Transverse colon (tissue), 4 donors: ENCODE measurements at regions not wholly inside any gene's neighbourhood (a gene's known extent, or its start where the extent isn't known, plus 50 kb on each side); places are given as distances from the start of the nearest gene placed in this dataset.

ENCODE experiments used
- DNase-seq: peaks from one replicate; pipeline ENCODE4 v3.0.0-alpha.2; 2019
- H3K27ac ChIP-seq, 4 donors: fragments of 200-600 bp; sonication (generic); 2 replicates each; pipeline ENCODE4 v1.5.1; 2016 to 2018; ENCODE audit warnings: inconsistent platforms in 4 of 4
- H3K27me3 ChIP-seq: fragments of 200-600 bp; sonication (generic); 2 replicates; pipeline ENCODE4 v1.5.1; 2017; ENCODE audit warnings: inconsistent platforms
- H3K36me3 ChIP-seq, 4 donors: fragments of 200-600 bp; sonication (generic); 2 replicates each; pipeline ENCODE4 v1.5.1; 2017 to 2019; ENCODE audit warnings: inconsistent platforms in 4 of 4
- H3K4me1 ChIP-seq, 4 donors: fragments of 200-600 bp; sonication (generic); 2 replicates each; pipeline ENCODE4 v1.5.1; 2017 to 2020; ENCODE audit warnings: inconsistent platforms in 4 of 4
- H3K4me3 ChIP-seq, 4 donors: fragments of 200-600 bp; sonication (generic); 1 replicate in 1 of 4; 2 replicates in 3 of 4; pipeline versions ENCODE4 v1.5.1 to v1.6.1; 2017 to 2019; ENCODE audit warnings: inconsistent platforms in 4 of 4
- H3K9me3 ChIP-seq, 2 donors: fragments of 200-600 bp; sonication (generic); 2 replicates each; pipeline ENCODE4 v1.5.1; 2017 to 2019; ENCODE audit warnings: inconsistent platforms in 2 of 2
- CTCF ChIP-seq, 5 experiments: fragments of 200-600 bp in 3 of 5; fragments of 450-650 bp in 2 of 5; sonication (generic) in 3 of 5; IDR thresholded peaks; 1 replicate in 2 of 5; 2 replicates in 3 of 5; pipeline ENCODE4 v1.5.1; 2016 to 2017; ENCODE audit warnings: antibody characterized with exemption in 5 of 5, inconsistent platforms in 3 of 5, mild to moderate bottlenecking in 2 of 5, moderate library complexity in 1 of 5
- EP300 ChIP-seq: sonication (generic); formaldehyde crosslinking; IDR thresholded peaks from one replicate; pipeline ENCODE4 v1.6.1; 2017; ENCODE audit warnings: antibody characterized with exemption, low read depth
- POLR2A ChIP-seq: fragments of 450-650 bp; IDR thresholded peaks from one replicate; pipeline ENCODE4 v1.6.1; 2016; ENCODE audit warnings: antibody characterized with exemption, mild to moderate bottlenecking, moderate library complexity
- POLR2AphosphoS5 ChIP-seq, 3 donors: sonication (generic); formaldehyde crosslinking; IDR thresholded peaks; one replicate each; pipeline ENCODE4 v1.6.1; 2016; ENCODE audit warnings: antibody characterized with exemption in 3 of 3
- WGBS, 2 donors: methylation state at CpG; one replicate each; pipeline ENCODE4 v1.1.5; 2018; ENCODE audit warnings: low coverage in 1 of 2; 5-methylcytosine and 5-hydroxymethylcytosine counted together
- in situ Hi-C, 4 donors: fragments of 200-750 bp; cut with MboI; loops; one replicate each; pipeline versions ENCODE4 v1.15.0 to v1.15.1; 2017; ENCODE audit warnings: low sequenced_read_pairs in 3 of 4, low pct_ligation_motif_present in 1 of 4, low pct_unique_long_range_greater_than_20kb in 1 of 4
- intact Hi-C: fragments of 100-400 bp; cut with DNase I; formaldehyde crosslinking; loops from one replicate; pipeline ENCODE4 v1.15.1; 2023; ENCODE audit warnings: low total_unique reads

GRCh38 chr21:31599563-31599962 is 59.9 kb upstream of the SOD1 start:
- Histone ChIP-seq H3K4me1 (no peaks in the 10 kb centered on the region), H3K4me3 (no peak overlapping the region), H3K27ac (no peak overlapping the region), H3K27me3 (no peaks in the 10 kb centered on the region), H3K36me3 (no peaks in the 10 kb centered on the region), H3K9me3 (no peaks in the 10 kb centered on the region)
- in situ Hi-C loops (loop anchor here in 2 of 4 donors (5.0 to 25.0 kb wide), 2 partner anchors 262 to 402 kb away; partner anchors contain the start of gene TIAM1 (in 1 of the 2)), intact Hi-C loops (loop anchor here (5.0 kb wide), 1 partner anchor 407 kb away; no protein-coding TSS in a partner anchor)
- DNase-seq: no peak
- TF ChIP-seq POLR2AphosphoS5 (IDR thresholded peaks at IDR 0.05) (no peak), POLR2A (no peak), EP300 (no peak), CTCF (IDR thresholded peaks at IDR 0.05) (no peak)
- WGBS, 2 donors: 63 to 85% methylated on average over 1 to 5 of the region's 5 CpGs

- WGBS, 2 donors: 86% methylated on average over 2 of the region's 3 CpGs; no CpG with 5 or more reads in 1 of the 2 donors
- no peaks in the 10 kb centered on the region for H3K9me3 ChIP-seq
- intact Hi-C loops: loop anchor here (5.0 kb wide), 1 partner anchor 407 kb away; no protein-coding TSS in a partner anchor
- H3K27ac ChIP-seq: no peak overlapping the region
- no peak for TF ChIP-seq POLR2AphosphoS5 (IDR thresholded peaks at IDR 0.05)
- no peak for TF ChIP-seq EP300
- TF ChIP-seq CTCF (IDR thresholded peaks at IDR 0.05): no peak
- TF ChIP-seq POLR2A: no peak
- no peak overlapping the region for H3K4me3 ChIP-seq
- no peaks in the 10 kb centered on the region for H3K36me3 ChIP-seq
- in situ Hi-C loops: loop anchor here in 2 of 4 donors (5.0 to 25.0 kb wide), 2 partner anchors 262 to 402 kb away; partner anchors contain the start of gene TIAM1 (in 1 of the 2)
- no peaks in the 10 kb centered on the region for H3K27me3 ChIP-seq
- DNase-seq: no peak
- no peaks in the 10 kb centered on the region for H3K4me1 ChIP-seq
These were observed 60.5 kb upstream of the SOD1 start for GRCh38 chr21:31599013-31599412.

GRCh38 chr21:31597683-31598082 is 61.8 kb upstream of the SOD1 start:
- Histone ChIP-seq H3K9me3 (no peaks in the 10 kb centered on the region), H3K4me1 (no peaks in the 10 kb centered on the region), H3K36me3 (no peaks in the 10 kb centered on the region), H3K27me3 (no peaks in the 10 kb centered on the region), H3K27ac (no peak overlapping the region), H3K4me3 (no peak overlapping the region)
- no peak for DNase-seq
- WGBS, 2 donors: 78% methylated on average over 14 of the region's 14 CpGs; no CpG with 5 or more reads in 1 of the 2 donors
- in situ Hi-C loops (loop anchor here in 2 of 4 donors (5.0 to 25.0 kb wide), 2 partner anchors 260 to 400 kb away; partner anchors contain the start of gene TIAM1 (in 1 of the 2)), intact Hi-C loops (loop anchor here (5.0 kb wide), 1 partner anchor 405 kb away; no protein-coding TSS in a partner anchor)
- TF ChIP-seq POLR2A: no peak

GRCh38 chr21:31596055-31596454 is 63.4 kb upstream of the SOD1 start:
- no peaks in the 10 kb centered on the region for H3K4me1 ChIP-seq
- no peaks in the 10 kb centered on the region for H3K9me3 ChIP-seq
- TF ChIP-seq EP300 (no peak), CTCF (IDR thresholded peaks at IDR 0.05) (no peak), POLR2A (no peak), POLR2AphosphoS5 (IDR thresholded peaks at IDR 0.05) (no peak)
- H3K4me3 ChIP-seq: no peak overlapping the region
- 91 to 93% methylated on average over 8 of the region's 8 CpGs for WGBS, 2 donors
- in situ Hi-C loops: loop anchor here in 2 of 4 donors (5.0 to 25.0 kb wide), 2 partner anchors 259 to 399 kb away; partner anchors contain the start of gene TIAM1 (in 1 of the 2)
- H3K27ac ChIP-seq: no peak overlapping the region
- no peaks in the 10 kb centered on the region for H3K27me3 ChIP-seq
- intact Hi-C loops: loop anchor here (5.0 kb wide), 1 partner anchor 404 kb away; no protein-coding TSS in a partner anchor
- DNase-seq: no peak
- H3K36me3 ChIP-seq: no peaks in the 10 kb centered on the region
